ENCODE measurements at regions not wholly inside any gene's neighbourhood (a gene's known extent, or its start where the extent isn't known, plus 50 kb on each side); places are given as distances from the start of the nearest gene placed in this dataset.

DNA sequence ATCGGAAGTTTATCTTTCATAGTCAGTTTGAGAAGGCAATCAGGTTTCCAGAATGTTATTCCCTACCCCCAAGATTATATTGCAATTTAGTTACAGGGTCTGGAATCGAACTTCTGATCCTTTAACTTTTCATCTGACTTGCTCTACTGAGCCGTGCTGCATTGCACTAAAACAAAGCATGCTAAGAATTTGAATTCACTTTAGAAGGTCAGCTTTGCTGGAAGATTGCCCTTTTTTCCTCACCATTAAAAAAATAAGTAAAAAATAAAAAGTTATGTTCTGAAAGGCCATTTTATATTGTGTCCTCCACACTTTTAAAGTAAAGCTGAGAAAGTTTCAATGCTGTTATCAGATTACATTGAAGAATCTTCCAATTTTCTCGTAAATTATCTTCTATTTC is 388.8 kb upstream of the PHF14 start:
- DNase-seq (ENCODE audit: low spot score) (no peak), ATAC-seq (ENCODE audit: insufficient number of reproducible peaks, low FRiP score, low read depth) (no peak)
- Histone ChIP-seq H3K4me1 (ENCODE audit: control insufficient read depth in 1 of 2, low read depth in 2 of 2) (no peaks in the 10 kb centered on the region), H3K27ac (no peak overlapping the region), H3K9me3 (no peaks in the 10 kb centered on the region), H3K27me3 (replicated peaks; ENCODE audit: insufficient read depth) (no peaks in the 10 kb centered on the region), H3K36me3 (no peaks in the 10 kb centered on the region), H3K4me3 (no peak overlapping the region)
- TF ChIP-seq, protein P1, sequence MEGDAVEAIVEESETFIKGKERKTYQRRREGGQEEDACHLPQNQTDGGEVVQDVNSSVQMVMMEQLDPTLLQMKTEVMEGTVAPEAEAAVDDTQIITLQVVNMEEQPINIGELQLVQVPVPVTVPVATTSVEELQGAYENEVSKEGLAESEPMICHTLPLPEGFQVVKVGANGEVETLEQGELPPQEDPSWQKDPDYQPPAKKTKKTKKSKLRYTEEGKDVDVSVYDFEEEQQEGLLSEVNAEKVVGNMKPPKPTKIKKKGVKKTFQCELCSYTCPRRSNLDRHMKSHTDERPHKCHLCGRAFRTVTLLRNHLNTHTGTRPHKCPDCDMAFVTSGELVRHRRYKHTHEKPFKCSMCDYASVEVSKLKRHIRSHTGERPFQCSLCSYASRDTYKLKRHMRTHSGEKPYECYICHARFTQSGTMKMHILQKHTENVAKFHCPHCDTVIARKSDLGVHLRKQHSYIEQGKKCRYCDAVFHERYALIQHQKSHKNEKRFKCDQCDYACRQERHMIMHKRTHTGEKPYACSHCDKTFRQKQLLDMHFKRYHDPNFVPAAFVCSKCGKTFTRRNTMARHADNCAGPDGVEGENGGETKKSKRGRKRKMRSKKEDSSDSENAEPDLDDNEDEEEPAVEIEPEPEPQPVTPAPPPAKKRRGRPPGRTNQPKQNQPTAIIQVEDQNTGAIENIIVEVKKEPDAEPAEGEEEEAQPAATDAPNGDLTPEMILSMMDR (IDR thresholded peaks at IDR 0.05), result no peak

DNA sequence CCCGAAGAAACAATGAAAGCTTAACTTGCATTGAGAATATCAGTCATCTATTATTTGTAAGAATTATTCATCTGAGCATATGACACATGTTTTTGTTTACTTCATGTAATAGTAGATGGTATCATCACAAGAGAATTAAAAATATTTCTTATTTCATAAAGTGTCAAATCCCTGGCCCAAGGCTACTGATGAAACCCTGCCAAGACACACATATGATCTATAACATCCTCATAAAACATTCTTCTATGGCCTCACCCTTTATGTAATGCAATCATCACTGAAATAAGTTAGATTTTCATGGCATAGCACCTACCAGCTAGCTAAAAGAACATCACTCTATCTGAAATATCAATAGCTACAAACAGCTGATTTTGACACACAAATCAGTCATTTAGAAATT is 385.6 kb upstream of the PHF14 start:
- DNase-seq (ENCODE audit: low spot score) (no peak), ATAC-seq (ENCODE audit: insufficient number of reproducible peaks, low FRiP score, low read depth) (no peak)
- Histone ChIP-seq H3K27ac (no peak overlapping the region), H3K9me3 (no peaks in the 10 kb centered on the region), H3K27me3 (replicated peaks; ENCODE audit: insufficient read depth) (no peaks in the 10 kb centered on the region), H3K4me3 (no peak overlapping the region), H3K36me3 (no peaks in the 10 kb centered on the region), H3K4me1 (ENCODE audit: control insufficient read depth in 1 of 2, low read depth in 2 of 2) (no peaks in the 10 kb centered on the region)
- TF ChIP-seq, protein P1 (IDR thresholded peaks at IDR 0.05), result no peak

DNA sequence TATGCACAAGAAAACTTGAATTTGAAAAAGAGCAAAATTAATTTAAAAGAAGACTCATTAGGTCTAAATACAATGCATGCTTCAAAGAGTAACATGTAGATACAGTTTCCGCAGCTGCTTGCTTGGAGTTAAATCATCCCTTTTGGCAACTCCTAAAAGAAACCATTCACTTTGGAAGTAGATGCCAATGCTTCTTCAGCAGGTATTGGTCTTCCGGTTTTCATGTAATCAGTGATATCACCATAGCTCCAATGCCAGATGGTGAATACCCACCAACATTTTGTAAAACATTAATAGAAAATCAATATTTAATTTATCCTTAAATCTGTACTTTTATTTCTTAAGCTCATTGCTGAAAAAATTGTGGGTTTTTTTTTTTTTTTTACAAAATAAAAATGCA is 381.1 kb upstream of the PHF14 start:
- no peak for ATAC-seq (ENCODE audit: insufficient number of reproducible peaks, low FRiP score, low read depth)
- H3K27ac ChIP-seq, result no peak overlapping the region
- no peaks in the 10 kb centered on the region for H3K9me3 ChIP-seq
- DNase-seq (ENCODE audit: low spot score), result no peak
- H3K4me1 ChIP-seq (ENCODE audit: control insufficient read depth in 1 of 2, low read depth in 2 of 2), result no peaks in the 10 kb centered on the region
- TF ChIP-seq, protein P1 (IDR thresholded peaks at IDR 0.05), result no peak
- no peaks in the 10 kb centered on the region for H3K36me3 ChIP-seq
- no peaks in the 10 kb centered on the region for H3K27me3 ChIP-seq (replicated peaks; ENCODE audit: insufficient read depth)
- H3K4me3 ChIP-seq, result no peak overlapping the region

DNA sequence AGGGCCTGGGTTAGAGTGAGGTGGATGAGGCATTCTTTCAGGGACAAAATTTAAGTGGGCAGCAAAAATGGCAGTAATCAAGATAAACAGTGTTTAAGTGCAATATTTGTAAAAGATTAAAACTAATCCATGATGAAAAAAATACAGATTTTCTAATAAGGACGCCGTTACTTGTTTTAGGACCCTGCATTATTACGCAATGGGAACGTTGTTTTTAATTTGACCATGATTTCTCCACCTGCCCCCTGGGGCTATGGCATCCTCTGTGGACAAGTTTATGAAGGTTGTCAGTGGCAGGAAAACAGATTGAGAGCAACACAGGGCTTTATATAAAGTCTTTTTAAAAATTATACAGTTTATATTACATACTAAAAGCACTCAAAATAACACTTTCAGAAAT is 380.6 kb upstream of the PHF14 start:
- no peak for DNase-seq (ENCODE audit: low spot score)
- Histone ChIP-seq H3K9me3 (no peaks in the 10 kb centered on the region), H3K4me3 (no peak overlapping the region), H3K27me3 (replicated peaks; ENCODE audit: insufficient read depth) (no peaks in the 10 kb centered on the region), H3K36me3 (no peaks in the 10 kb centered on the region), H3K27ac (no peak overlapping the region), H3K4me1 (ENCODE audit: control insufficient read depth in 1 of 2, low read depth in 2 of 2) (no peaks in the 10 kb centered on the region)
- TF ChIP-seq, protein P1 (IDR thresholded peaks at IDR 0.05), result no peak
- ATAC-seq (ENCODE audit: insufficient number of reproducible peaks, low FRiP score, low read depth), result no peak

DNA sequence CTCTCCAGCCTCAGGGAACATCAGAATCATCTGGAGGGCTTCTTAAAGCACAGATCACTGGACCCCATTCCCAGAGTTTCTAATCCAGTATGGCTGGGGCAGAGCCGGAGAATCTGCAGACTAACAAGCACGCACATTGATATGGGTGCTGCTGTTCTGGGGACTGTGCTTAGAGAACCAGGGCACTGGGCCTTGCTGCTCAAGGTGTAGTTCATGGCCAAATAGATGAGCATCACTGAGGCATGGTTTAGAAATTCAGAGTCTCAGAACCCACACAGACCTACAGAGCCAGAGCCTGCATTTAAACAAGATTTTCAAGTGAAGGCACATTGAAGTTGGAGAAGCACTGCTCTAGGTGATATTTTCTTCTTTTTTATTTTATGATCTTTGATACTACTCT is 376.8 kb upstream of the PHF14 start:
- Histone ChIP-seq H3K27ac (no peak overlapping the region), H3K9me3 (no peaks in the 10 kb centered on the region), H3K27me3 (replicated peaks; ENCODE audit: insufficient read depth) (no peaks in the 10 kb centered on the region), H3K4me1 (ENCODE audit: control insufficient read depth in 1 of 2, low read depth in 2 of 2) (no peaks in the 10 kb centered on the region), H3K4me3 (no peak overlapping the region), H3K36me3 (no peaks in the 10 kb centered on the region)
- TF ChIP-seq, protein P1 (IDR thresholded peaks at IDR 0.05), result no peak
- DNase-seq (ENCODE audit: low spot score) (no peak), ATAC-seq (ENCODE audit: insufficient number of reproducible peaks, low FRiP score, low read depth) (no peak)

All from thoracic aorta (tissue), 2 donors.